SK-N-SH (cell line): ENCODE measurements at regions not wholly inside any gene's neighbourhood (a gene's known extent, or its start where the extent isn't known, plus 50 kb on each side); places are given as distances from the start of the nearest gene placed in this dataset.

Experiments
- CTCF ChIA-PET: fragments of 300-600, 350-600 bp; formaldehyde crosslinking; extraction: SDS; loops from one replicate; lab custom pipeline; 2021; lab: Yijun Ruan, JAX
- POLR2A ChIA-PET: fragments of 350-600 bp; sonication (Branson Sonifier 250); formaldehyde crosslinking; extraction: SDS; loops from one replicate; lab custom pipeline; 2020; ENCODE audit warnings: antibody characterized with exemption, inconsistent platforms; lab: Yijun Ruan, JAX
- DNase-seq: peaks from one replicate; pipeline ENCODE4 v3.0.0; 2012
- H2AFZ ChIP-seq: fragments of 200-600 bp; sonication (generic); 2 replicates; pipeline ENCODE4 v1.8.1; 2016; ENCODE audit warnings: antibody characterized with exemption, mild to moderate bottlenecking, low read depth
- H3F3A ChIP-seq: fragments of 200-600 bp; sonication (generic); replicated peaks from 2 replicates; pipeline ENCODE3; 2016; ENCODE audit warnings: antibody characterized with exemption, mild to moderate bottlenecking; ENCODE audit not compliant: insufficient read depth
- H3K27ac ChIP-seq, 2 experiments: fragments of 200-500 bp in 1 of 2; fragments of 200-600 bp in 1 of 2; sonication (Bioruptor generic) in 1 of 2; sonication (generic), shearing (Covaris generic) in 1 of 2; 2 replicates each; pipeline versions ENCODE4 v1.5.1 to v1.6.1; 2014 to 2016; ENCODE audit warnings: low read depth in 2 of 2, inconsistent platforms in 1 of 2, low read length in 1 of 2, mild to moderate bottlenecking in 1 of 2, mixed read lengths in 1 of 2
- H3K27me3 ChIP-seq: fragments of 200-600 bp; sonication (generic), shearing (Covaris generic); 2 replicates; pipeline ENCODE4 v1.6.1; 2016; ENCODE audit warnings: mixed run types; ENCODE audit not compliant: insufficient read depth
- H3K36me3 ChIP-seq, 2 experiments: fragments of 200-500 bp in 1 of 2; fragments of 200-600 bp in 1 of 2; sonication (Bioruptor generic) in 1 of 2; sonication (generic) in 1 of 2; replicated peaks in 1 of 2; 2 replicates each; pipeline versions ENCODE3 to v1.5.1; 2014 to 2016; ENCODE audit warnings: low read length in 1 of 2, mild to moderate bottlenecking in 1 of 2; ENCODE audit not compliant: insufficient read depth in 2 of 2, control insufficient read depth in 1 of 2
- H3K4me1 ChIP-seq, 2 experiments: fragments of 200-500 bp in 1 of 2; fragments of 200-600 bp in 1 of 2; sonication (Bioruptor generic) in 1 of 2; sonication (generic), shearing (Covaris generic) in 1 of 2; 2 replicates each; pipeline versions ENCODE4 v1.5.1 to v1.6.1; 2014 to 2016; ENCODE audit warnings: low read depth in 1 of 2, low read length in 1 of 2, mixed run types in 1 of 2; ENCODE audit not compliant: insufficient read depth in 2 of 2, control insufficient read depth in 1 of 2
- H3K4me2 ChIP-seq: fragments of 200-600 bp; sonication (generic), shearing (Covaris generic); 2 replicates; pipeline ENCODE4 v1.6.1; 2017; ENCODE audit warnings: mixed run types
- H3K4me3 ChIP-seq, 2 experiments: fragments of 200-500 bp in 1 of 2; fragments of 200-600 bp in 1 of 2; sonication (Bioruptor generic) in 1 of 2; sonication (generic), shearing (Covaris generic) in 1 of 2; 2 replicates each; pipeline versions ENCODE4 v1.5.1 to v1.8.1; 2014 to 2016; ENCODE audit warnings: low read depth in 2 of 2, inconsistent platforms in 1 of 2, low read length in 1 of 2, mild to moderate bottlenecking in 1 of 2, mixed read lengths in 1 of 2, moderate library complexity in 1 of 2
- H3K79me2 ChIP-seq: fragments of 200-600 bp; sonication (generic); 2 replicates; pipeline ENCODE4 v1.8.1; 2017; ENCODE audit warnings: mild to moderate bottlenecking; ENCODE audit not compliant: insufficient read depth
- H3K9ac ChIP-seq: fragments of 200-600 bp; sonication (generic); 2 replicates; pipeline ENCODE4 v1.6.1; 2017; ENCODE audit warnings: mixed run types
- H3K9me2 ChIP-seq: fragments of 200-600 bp; sonication (generic); 2 replicates; pipeline ENCODE4 v1.6.1; 2017; ENCODE audit warnings: mixed run types
- H3K9me3 ChIP-seq: fragments of 200-600 bp; sonication (generic); 2 replicates; pipeline ENCODE4 v1.6.1; 2017; ENCODE audit warnings: mixed run types, mild to moderate bottlenecking, moderate library complexity
- H4K20me1 ChIP-seq: fragments of 200-600 bp; sonication (generic); 2 replicates; pipeline ENCODE4 v1.6.1; 2017; ENCODE audit warnings: mild to moderate bottlenecking, mixed run types; ENCODE audit not compliant: insufficient read depth
- CHD2 ChIP-seq: fragments of 150-350 bp; IDR thresholded peaks from 2 replicates; pipeline ENCODE4 v1.6.1; 2018; ENCODE audit warnings: low read length; ENCODE audit not compliant: partially characterized antibody
- CTCF ChIP-seq: fragments of 200-600 bp; sonication (generic); IDR thresholded peaks from 2 replicates; pipeline ENCODE4 v1.6.1; 2017; ENCODE audit warnings: antibody characterized with exemption, mild to moderate bottlenecking, moderate library complexity
- FOSL2 ChIP-seq: IDR thresholded peaks from 2 replicates; pipeline ENCODE4 v1.4.0; 2012; ENCODE audit warnings: low read depth, mild to moderate bottlenecking, moderate library complexity, borderline replicate concordance
- FOXM1 ChIP-seq: IDR thresholded peaks from 2 replicates; pipeline ENCODE4 v1.4.0; 2012; ENCODE audit warnings: low read depth, mild to moderate bottlenecking
- GABPA ChIP-seq: IDR thresholded peaks from 2 replicates; pipeline ENCODE4 v1.4.0; 2012; ENCODE audit warnings: low read depth, mild to moderate bottlenecking
- GATA2 ChIP-seq: sonication (generic); formaldehyde crosslinking; IDR thresholded peaks from 2 replicates; pipeline ENCODE4 v1.5.0; 2020; ENCODE audit warnings: mild to moderate bottlenecking, missing genetic modification reagents
- MAX ChIP-seq: IDR thresholded peaks from 2 replicates; pipeline ENCODE4 v1.4.0; 2012; ENCODE audit warnings: low read depth
- MEF2A ChIP-seq: IDR thresholded peaks from 2 replicates; pipeline ENCODE4 v1.4.0; 2012; ENCODE audit warnings: low read depth, borderline replicate concordance
- NFIC ChIP-seq: IDR thresholded peaks from 2 replicates; pipeline ENCODE4 v1.4.0; 2012; ENCODE audit warnings: borderline replicate concordance
- POLR2AphosphoS5 ChIP-seq: IDR thresholded peaks from 2 replicates; pipeline ENCODE4 v1.6.1; 2012; ENCODE audit warnings: low read depth, low read length
- RAD21 ChIP-seq: IDR thresholded peaks from 2 replicates; pipeline ENCODE4 v1.6.1; 2012; ENCODE audit warnings: mild to moderate bottlenecking, low read length
- RCOR1 ChIP-seq: fragments of 150-350 bp; IDR thresholded peaks from 2 replicates; pipeline ENCODE4 v1.6.1; 2017; ENCODE audit warnings: antibody characterized with exemption, low read length
- RXRA ChIP-seq: IDR thresholded peaks from 2 replicates; pipeline ENCODE4 v1.4.0; 2012; ENCODE audit warnings: low read depth, mild to moderate bottlenecking, borderline replicate concordance
- SMC3 ChIP-seq: IDR thresholded peaks from 2 replicates; pipeline ENCODE4 v1.6.1; 2012; ENCODE audit warnings: low read depth, low read length, improper control_type of control experiment
- TAF1 ChIP-seq: IDR thresholded peaks from 2 replicates; pipeline ENCODE4 v1.6.1; 2012; ENCODE audit warnings: low read depth, mild to moderate bottlenecking, low read length, moderate library complexity, borderline replicate concordance
- YY1 ChIP-seq: IDR thresholded peaks from 2 replicates; pipeline ENCODE4 v1.4.0; 2012; ENCODE audit warnings: low read depth, mild to moderate bottlenecking
- ZBTB33 ChIP-seq: IDR thresholded peaks from 2 replicates; pipeline ENCODE4 v1.4.0; 2012; ENCODE audit warnings: low read depth, borderline replicate concordance
- WGBS: methylation state at CpG from one replicate; pipeline ENCODE4 v1.1.6; 2017; ENCODE audit warnings: low lambda C conversion rate; 5-methylcytosine and 5-hydroxymethylcytosine counted together
- TF ChIP-seq, protein P1 (sequence below): IDR thresholded peaks from 2 replicates; pipeline ENCODE4 v1.4.0; 2012; ENCODE audit warnings: low read depth, borderline replicate concordance

DNA sequence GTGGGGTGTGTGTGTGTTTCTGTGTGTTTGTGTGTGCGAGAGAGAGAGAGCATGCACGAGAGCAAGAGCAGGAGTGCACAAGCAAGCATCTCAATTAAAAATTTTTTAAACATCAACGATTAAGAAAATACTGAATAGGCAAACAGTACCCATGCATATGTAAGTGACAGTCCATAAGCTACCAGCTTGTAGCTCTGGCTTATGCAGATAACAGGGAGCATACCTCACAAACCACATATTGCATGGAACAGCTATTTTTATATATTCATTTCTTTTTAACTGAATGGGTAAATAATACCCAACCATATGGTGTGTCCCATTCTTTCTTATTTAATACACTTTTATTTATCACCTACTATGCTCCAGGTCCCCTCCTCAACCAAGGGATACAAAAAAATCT is 234.5 kb downstream of the KBTBD8 start:
- WGBS, result 24% methylated on average over 3 of the region's 3 CpGs
- no peak for DNase-seq
- no peaks in the 10 kb centered on the region for H3K9me3 ChIP-seq
- no peak overlapping the region for H3K27ac ChIP-seq
- no peak overlapping the region for H3K4me2 ChIP-seq
- H3K36me3 ChIP-seq, result no peaks in the 10 kb centered on the region
- H3F3A ChIP-seq, result no peaks in the 10 kb centered on the region
- TF ChIP-seq GABPA (no peak), CHD2 (no peak), RCOR1 (no peak), NFIC (no peak), CTCF (no peak), GATA2 (CRISPR knock-in tag) (no peak), MEF2A (no peak)
- TF ChIP-seq, protein P1, sequence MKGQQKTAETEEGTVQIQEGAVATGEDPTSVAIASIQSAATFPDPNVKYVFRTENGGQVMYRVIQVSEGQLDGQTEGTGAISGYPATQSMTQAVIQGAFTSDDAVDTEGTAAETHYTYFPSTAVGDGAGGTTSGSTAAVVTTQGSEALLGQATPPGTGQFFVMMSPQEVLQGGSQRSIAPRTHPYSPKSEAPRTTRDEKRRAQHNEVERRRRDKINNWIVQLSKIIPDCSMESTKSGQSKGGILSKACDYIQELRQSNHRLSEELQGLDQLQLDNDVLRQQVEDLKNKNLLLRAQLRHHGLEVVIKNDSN, result no peak
- ChIA-PET CTCF (no interaction called here), POLR2A (no interaction called here)
- no peak overlapping the region for H2AFZ ChIP-seq
- no peak overlapping the region for H3K9ac ChIP-seq
- H3K27me3 ChIP-seq, result no peaks in the 10 kb centered on the region
- no peaks in the 10 kb centered on the region for H4K20me1 ChIP-seq
- H3K79me2 ChIP-seq, result no peaks in the 10 kb centered on the region
- H3K4me1 ChIP-seq, result no peaks in the 10 kb centered on the region
- H3K4me3 ChIP-seq, result no peak overlapping the region
- H3K9me2 ChIP-seq, result no peaks in the 10 kb centered on the region

DNA sequence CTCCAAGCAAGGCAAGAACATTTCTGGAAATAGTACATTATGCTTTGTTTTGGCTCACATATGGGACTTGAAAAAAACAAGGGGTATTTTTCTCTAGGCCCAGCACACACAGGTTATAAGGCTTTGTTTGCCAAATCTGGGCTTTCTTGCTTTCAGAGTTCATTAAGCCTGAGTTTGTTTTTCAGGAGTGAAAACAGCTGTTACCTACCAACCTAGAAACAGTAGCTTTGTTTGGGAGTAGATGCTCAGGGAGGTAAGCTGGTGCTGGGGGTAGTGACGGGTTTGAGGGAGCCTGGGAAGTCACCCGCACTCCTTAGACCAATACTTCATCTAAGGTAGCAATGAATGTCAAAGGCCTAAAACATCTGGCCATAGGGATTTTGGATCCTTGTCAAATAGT is 241.2 kb downstream of the KBTBD8 start:
- H3K9me2 ChIP-seq, result no peaks in the 10 kb centered on the region
- H3K9ac ChIP-seq, result no peak overlapping the region
- no peaks in the 10 kb centered on the region for H3K9me3 ChIP-seq
- TF ChIP-seq CHD2 (no peak), FOSL2 (no peak), RXRA (no peak), MAX (no peak), ZBTB33 (no peak), RAD21 (no peak), SMC3 (no peak), TAF1 (no peak), RCOR1 (no peak), POLR2AphosphoS5 (no peak), FOXM1 (no peak), YY1 (no peak)
- DNase-seq, result no peak
- H3K4me1 ChIP-seq, result no peaks in the 10 kb centered on the region
- ChIA-PET POLR2A (no interaction called here), CTCF (interaction anchor here (0.7 kb wide), 1 partner anchor 641 kb away, joined by 3 read pairs; no protein-coding TSS in a partner anchor)
- no peaks in the 10 kb centered on the region for H3F3A ChIP-seq
- WGBS, result 43% methylated on average over 2 of the region's 2 CpGs
- H3K27ac ChIP-seq, result no peak overlapping the region
- no peak overlapping the region for H3K4me3 ChIP-seq
- no peaks in the 10 kb centered on the region for H3K27me3 ChIP-seq
- H3K79me2 ChIP-seq, result no peaks in the 10 kb centered on the region
- no peak overlapping the region for H2AFZ ChIP-seq
- H4K20me1 ChIP-seq, result no peaks in the 10 kb centered on the region
- no peak overlapping the region for H3K4me2 ChIP-seq
- no peaks in the 10 kb centered on the region for H3K36me3 ChIP-seq
